H4 (cell line): ENCODE measurements at regions not wholly inside any gene's neighbourhood (a gene's known extent, or its start where the extent isn't known, plus 50 kb on each side); places are given as distances from the start of the nearest gene placed in this dataset.
"Not testable (repeated sequence)": the region's sequence is repeated elsewhere in the genome, so short reads cannot be mapped to it uniquely, and the experiment has no call there.

Experiments used
- DNase-seq: peaks from one replicate; pipeline ENCODE4 v3.0.0-alpha.2; 2015; ENCODE audit warnings: low spot score

GRCh38 chr7:1300206-1300605 lies 67.5 kb downstream of the UNCX start:
- no peak for DNase-seq

GRCh38 chr7:1300636-1301035 lies 68.0 kb downstream of the UNCX start:
- no peak for DNase-seq

DNA sequence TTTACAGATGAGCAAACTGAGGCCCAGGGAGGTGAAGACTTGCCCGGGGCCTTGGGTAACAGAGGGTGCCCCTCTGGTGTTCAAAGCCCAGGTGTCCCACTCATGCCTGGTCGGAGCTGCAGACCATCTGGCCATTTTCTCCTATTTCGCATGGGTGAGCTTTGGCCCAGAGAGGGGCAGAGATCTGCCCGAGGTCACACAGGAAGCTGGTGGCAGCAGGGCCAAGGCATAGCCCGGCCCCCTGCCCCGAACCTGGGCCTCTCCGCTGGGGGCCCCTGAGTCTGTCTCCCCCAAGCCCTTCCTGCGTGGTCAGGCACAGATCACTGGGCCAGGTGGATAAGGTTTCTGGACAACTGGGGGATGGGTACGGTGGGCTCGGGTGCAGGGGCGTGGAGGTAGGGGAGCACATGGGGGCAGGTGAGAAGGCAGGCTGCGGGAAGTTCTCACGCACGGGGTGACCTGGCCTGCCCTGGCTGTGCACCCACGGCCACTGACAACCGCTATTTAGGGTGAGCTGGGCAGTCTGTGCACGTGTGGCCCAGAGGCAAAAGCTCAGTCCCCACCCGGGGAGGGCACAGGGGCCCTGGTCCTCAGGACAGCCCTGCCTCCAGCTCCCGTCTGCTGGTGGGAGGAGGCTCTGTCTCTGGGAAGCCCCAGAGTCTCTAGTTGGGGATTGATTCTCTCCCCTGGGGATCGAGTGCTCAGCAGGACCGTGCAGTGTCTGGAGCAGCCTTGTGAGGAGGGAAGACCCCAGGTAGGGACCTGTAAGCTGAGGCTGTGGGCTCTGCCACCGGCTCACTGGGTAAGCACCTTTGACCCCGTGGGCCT lies 68.6 kb downstream of the UNCX start:
- no peak for DNase-seq

DNA sequence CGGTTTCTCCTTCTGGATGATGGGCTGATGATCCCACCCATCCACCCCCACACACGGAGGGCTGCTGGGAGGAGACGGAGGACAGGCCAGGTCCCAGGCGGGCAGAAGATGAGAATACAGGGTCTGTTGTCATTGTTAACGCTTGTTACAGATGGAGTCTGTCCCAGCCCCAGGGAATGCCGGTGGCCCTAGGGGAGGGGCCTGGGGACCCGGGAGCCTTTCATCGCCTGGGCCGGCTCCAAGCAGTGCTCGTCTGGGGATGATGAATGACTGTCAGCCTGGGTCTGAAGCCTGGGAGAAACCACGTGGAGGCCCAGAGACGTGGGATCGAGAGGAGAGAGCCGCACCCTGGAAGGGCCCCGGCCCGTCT lies 69.2 kb downstream of the UNCX start:
- no peak for DNase-seq

GRCh38 chr7:1302936-1303335 lies 70.3 kb downstream of the UNCX start:
- no peak for DNase-seq

- not testable (repeated sequence) for DNase-seq
These were observed 71.3 kb downstream of the UNCX start for GRCh38 chr7:1304011-1304410.

- DNase-seq, result no peak
These were observed 73.2 kb downstream of the UNCX start for GRCh38 chr7:1305873-1306272.

- no peak for DNase-seq
These were observed 75.2 kb downstream of the UNCX start for GRCh38 chr7:1307828-1308227.

DNA sequence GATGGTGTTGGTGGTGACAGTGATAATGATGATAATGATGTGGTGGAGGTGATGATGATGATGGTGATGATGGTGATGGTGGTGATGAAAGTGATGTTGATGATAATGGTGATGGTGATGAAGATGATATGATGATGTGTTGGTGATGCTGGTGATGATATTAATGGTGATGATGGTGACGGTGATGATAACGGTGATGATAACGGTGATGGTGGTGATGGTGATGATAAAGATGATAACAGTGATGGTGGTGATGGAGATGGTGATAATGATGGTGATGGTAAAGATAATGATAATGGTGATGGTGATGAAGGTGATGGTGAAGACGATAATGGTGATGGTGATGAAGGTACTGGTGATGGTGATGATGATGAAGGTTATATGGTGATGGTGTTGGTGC lies 76.6 kb downstream of the UNCX start:
- no peak for DNase-seq

DNA sequence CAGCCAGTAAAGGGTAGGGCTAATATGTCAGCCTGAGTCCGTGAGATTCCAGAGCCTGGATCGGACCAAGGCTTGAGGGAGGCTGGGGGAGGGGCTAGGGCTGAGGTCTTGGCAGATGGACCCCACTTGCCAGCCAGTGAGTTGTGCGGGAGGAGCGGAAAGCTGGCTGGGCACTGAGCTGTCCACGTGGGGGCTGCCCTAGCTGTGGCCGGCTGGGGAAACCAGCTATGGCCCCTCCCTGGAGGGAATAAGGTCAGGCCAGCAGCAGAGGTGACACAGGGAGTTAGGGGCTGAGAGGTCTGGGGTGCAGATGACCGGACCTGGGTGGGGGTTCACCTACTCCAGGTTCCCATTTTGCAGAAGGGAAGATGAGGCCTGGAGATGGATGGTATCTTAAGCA lies 77.3 kb downstream of the UNCX start:
- no peak for DNase-seq

DNA sequence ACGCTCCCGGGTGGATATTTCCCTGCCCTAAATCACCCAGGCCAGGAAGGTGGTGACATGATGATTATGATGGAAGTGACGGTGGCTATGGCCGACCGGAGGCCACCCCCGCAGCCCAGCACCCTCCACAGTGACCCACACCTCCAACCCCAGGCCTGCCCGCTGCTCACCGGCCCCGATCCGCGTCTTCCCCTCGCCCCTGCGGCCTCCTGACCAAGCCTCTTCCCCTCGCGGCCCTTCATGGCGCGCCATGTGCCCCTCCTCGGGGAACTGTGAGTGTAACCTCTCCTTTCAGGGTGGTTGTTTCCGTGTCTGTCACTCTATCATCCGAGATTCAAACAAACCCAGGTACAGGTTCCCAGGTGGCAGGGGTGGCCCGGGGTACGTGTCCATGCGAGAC lies 78.3 kb downstream of the UNCX start:
- no peak for DNase-seq

DNA sequence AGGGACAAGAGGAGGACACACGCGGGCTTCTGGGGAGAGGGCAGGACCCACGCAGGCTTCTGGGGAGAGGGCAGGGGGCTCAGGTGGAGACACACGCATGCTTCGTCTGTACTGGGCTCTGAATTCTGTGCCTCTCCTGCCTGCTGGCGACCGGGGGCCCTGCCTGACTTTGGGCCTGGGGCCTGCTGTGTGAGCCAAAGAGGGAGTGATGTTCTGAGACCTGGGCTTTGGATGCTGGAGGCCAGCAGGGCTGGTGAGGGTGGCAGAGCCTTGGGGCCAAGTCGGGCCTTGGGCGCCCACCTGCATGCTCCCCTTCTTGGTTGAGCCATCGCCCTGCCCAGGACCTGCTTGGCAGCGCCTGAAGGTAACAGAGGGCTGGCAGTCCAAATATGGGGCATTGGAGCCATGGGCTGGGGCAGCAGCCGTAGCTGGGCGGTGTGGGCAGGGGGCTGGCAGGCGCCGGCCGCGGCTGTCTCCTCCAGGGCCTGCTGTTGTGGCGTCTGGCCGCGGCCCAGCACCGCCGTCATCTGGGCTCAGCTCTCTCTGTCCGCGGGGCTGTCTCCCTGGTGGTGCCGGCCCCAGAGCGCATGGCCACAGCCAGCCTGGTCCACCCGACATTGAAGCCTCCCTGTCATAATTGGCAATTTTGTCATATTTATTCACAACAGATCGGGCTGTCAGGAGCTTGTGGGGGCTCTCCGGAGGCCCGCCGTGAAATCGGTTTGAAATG lies 78.9 kb downstream of the UNCX start:
- DNase-seq, result no peak

DNA sequence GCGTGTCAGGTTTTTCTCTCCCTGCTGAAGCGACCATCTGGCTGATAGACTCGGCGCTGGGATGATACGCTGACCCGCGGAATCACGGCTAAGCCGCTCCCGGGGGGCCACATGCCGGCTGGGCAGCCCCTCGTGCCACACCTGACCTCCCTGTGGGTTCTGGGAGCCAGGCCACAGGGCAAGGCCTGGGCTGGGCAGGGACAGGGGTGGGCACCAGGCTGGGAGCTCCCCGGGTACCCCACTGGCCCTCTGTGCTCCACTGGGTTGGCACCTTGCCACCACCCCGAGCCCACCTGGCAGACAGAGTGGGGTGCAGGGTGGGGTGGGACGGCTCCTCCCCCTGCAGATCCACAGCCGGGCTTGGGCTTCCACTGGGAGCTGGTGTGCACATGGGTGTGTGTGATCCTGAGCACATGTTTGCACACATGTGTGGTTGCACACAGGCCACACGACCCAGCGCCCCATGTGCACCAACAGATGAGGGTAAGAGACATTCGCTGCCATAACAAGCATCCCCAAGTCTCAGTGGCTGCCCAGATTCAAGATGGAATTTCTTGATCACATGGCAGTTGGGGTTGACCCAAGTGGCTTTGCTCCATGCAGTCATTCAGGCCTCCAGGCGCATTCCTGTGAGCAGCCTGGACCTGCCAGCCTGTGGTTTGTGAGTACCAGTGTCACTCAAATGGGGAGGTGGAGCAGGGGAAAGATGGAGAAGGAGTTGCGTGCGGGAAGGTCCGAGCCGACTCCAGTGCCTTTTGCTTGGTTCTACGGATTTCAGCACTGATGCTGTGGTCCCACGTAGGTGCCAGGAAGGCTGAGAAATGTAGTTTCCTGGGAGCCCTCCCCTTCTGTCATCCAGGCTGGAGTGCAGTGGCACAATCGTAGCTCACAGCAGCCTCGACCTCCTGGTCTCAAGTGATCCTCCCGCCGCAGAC lies 79.7 kb downstream of the UNCX start:
- DNase-seq, result no peak

DNA sequence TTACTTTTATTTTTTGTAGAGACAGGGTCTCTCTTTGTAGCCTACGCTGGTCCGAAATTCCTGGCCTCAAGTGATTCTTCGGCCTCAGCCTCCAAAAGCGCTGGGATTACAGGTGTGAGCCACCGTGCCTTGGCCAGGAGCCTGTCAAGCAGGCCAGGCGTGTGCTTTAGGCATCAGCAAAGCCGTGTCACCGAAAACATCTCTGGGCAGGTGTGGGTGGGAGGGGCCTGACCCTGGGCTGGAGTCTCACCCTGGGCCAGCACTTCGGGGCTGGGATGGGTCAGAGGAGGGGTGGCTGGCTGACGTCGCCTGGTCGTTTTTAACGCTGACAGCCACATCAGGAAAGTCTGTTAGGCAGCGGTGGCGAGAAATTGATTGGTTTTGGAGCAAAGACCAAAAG lies 80.9 kb downstream of the UNCX start:
- no peak for DNase-seq

- DNase-seq, result no peak
These were observed 81.6 kb downstream of the UNCX start for GRCh38 chr7:1314021-1314907.

DNA sequence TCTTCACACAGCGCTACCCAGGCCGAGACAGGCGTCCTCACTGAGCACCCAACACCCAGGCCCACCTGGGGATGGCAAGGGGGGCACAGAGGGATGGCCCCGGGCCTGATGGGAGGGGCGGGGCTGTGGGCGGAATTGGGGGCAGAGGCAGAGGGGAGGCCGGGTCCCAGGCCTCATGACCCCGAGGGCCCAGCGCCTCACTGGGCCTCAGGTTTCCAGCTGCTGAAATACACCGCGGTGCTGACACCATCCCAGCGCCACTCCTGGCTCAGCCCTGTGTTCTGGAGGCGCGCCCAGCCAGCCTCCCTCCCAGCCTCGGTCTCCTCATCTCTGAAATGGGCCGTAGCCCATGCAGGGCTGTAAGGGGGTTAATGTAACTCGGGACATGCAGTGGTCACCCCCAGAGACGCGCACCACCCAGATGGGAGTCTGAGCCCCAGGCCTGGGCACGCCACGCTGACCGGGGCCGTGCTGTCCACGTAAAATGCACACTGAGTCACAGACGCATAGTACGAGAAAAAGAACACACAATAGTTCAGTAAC lies 82.3 kb downstream of the UNCX start:
- no peak for DNase-seq

DNA sequence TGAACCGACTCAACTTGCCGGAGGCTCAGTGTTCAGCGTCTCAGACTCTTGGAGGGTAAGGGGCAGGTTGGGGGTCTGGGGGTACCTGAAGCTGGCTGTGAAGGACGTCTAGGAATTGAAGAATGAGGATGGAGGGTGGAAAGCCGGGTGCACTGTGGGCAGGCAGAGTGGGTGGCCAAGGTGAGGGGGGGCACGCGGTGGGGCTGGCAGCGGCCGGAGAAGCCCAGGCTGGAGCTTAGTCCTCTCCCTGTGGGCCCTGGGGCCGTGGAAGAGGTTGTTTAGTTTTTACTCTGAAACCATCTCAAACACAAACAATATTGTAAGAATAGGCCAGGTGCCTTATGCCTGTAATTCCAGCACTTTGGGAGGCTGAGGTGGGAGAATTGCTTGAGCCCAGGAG lies 83.4 kb downstream of the UNCX start:
- no peak for DNase-seq

GRCh38 chr7:1317646-1318045 lies 85.0 kb downstream of the UNCX start:
- DNase-seq, result no peak

DNA sequence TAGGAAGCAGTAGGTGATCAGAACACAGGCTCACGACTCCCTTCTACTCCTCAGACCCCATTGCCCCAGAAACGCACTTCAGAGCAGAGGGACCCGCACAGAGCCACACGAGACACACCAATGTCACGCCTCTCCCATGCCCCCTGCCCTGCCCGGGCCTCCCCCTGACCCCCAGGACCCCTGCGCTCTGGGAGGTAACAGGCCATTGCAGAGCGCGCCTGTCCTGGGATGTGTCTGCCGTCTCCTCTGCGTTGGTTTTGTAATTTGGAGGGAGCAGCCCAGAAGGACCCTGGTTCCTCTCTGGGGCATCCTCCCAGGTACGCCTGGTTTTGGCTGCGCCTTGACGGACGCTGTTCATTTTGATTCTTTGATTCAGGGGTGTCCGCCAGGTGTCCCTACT lies 85.4 kb downstream of the UNCX start:
- DNase-seq, result no peak

- no peak for DNase-seq
These were observed 86.0 kb downstream of the UNCX start for GRCh38 chr7:1318661-1319060.

DNA sequence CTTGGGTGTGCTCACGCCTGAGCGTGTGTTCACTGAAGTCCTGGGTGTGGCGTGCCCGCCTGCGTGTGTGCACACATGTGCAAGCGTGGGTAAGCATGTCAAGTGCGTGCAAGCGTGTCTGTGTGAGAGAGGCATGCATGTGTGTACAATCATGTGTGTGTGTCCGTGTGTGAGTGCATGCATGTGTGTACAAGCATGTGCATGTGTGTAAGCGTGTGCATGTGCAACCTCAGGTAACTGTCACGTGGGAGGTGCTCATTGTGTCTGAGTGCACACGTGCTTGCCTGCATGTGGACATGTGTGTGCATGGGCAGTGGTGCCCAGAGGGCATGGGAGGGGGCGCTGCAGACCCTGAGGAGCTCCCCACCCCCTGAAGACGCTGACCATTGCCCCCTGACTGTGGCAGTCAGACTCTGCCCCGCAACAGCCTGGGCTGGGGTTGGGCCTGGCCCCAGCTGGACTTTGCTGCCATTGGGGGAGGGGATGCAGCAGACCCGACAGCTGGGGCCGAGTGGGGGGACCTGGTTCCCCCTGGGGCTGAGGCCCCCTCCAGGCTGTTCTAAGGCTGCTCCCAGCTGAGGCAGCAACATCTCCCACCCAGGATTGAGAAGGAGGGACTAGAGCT lies 88.1 kb downstream of the UNCX start:
- DNase-seq, result no peak
